ENCODE measurements at regions not wholly inside any gene's neighbourhood (a gene's known extent, or its start where the extent isn't known, plus 50 kb on each side); places are given as distances from the start of the nearest gene placed in this dataset.

- no peak overlapping the region for H3K4me3 ChIP-seq (ENCODE audit: low read length, poor library complexity, severe bottlenecking)
- H3K27me3 ChIP-seq (ENCODE audit: insufficient read depth, low read length, poor library complexity, severe bottlenecking), result no peaks in the 10 kb centered on the region
- no peak overlapping the region for H3K9ac ChIP-seq (ENCODE audit: low read depth, low read length, poor library complexity, severe bottlenecking)
- H3K4me1 ChIP-seq (ENCODE audit: insufficient read depth, low read length, poor library complexity, severe bottlenecking), result no peaks in the 10 kb centered on the region
- H3K4me2 ChIP-seq (ENCODE audit: low read depth, low read length, poor library complexity, severe bottlenecking), result no peak overlapping the region
- no peak overlapping the region for H2AFZ ChIP-seq (ENCODE audit: low read length)
- TF ChIP-seq CTCF (conservative IDR thresholded peaks at IDR 0.05; ENCODE audit: low read length) (no peak), EZH2phosphoT487 (IDR thresholded peaks at IDR 0.05; ENCODE audit: borderline replicate concordance) (no peak)
- no peaks in the 10 kb centered on the region for H3K9me3 ChIP-seq (ENCODE audit: insufficient read depth, low read depth, low read length)
- H3F3A ChIP-seq (ENCODE audit: low read depth), result no peaks in the 10 kb centered on the region
- H3K36me3 ChIP-seq (ENCODE audit: insufficient read depth, low read length), result no peaks in the 10 kb centered on the region
- H3K9me2 ChIP-seq (replicated peaks; ENCODE audit: low read depth, low read length), result no peaks in the 10 kb centered on the region
- no peaks in the 10 kb centered on the region for H4K20me1 ChIP-seq (ENCODE audit: insufficient read depth, low read length, poor library complexity, severe bottlenecking)
- H3K79me2 ChIP-seq (ENCODE audit: insufficient read depth, low read length), result no peaks in the 10 kb centered on the region
These were observed 2057.3 kb downstream of the ARAP2 start for GRCh38 chr4:34187056-34187455.

GRCh38 chr4:34191443-34191842 lies 2052.9 kb downstream of the ARAP2 start:
- H2AFZ ChIP-seq (ENCODE audit: low read length), result no peak overlapping the region
- no peak overlapping the region for H3K9ac ChIP-seq (ENCODE audit: low read depth, low read length, poor library complexity, severe bottlenecking)
- H3K4me1 ChIP-seq (ENCODE audit: insufficient read depth, low read length, poor library complexity, severe bottlenecking), result no peaks in the 10 kb centered on the region
- no peak overlapping the region for H3K4me2 ChIP-seq (ENCODE audit: low read depth, low read length, poor library complexity, severe bottlenecking)
- H3K79me2 ChIP-seq (ENCODE audit: insufficient read depth, low read length), result no peaks in the 10 kb centered on the region
- no peaks in the 10 kb centered on the region for H3K36me3 ChIP-seq (ENCODE audit: insufficient read depth, low read length)
- no peaks in the 10 kb centered on the region for H3K9me2 ChIP-seq (replicated peaks; ENCODE audit: low read depth, low read length)
- no peaks in the 10 kb centered on the region for H3K9me3 ChIP-seq (ENCODE audit: insufficient read depth, low read depth, low read length)
- TF ChIP-seq EZH2phosphoT487 (IDR thresholded peaks at IDR 0.05; ENCODE audit: borderline replicate concordance) (no peak), CTCF (conservative IDR thresholded peaks at IDR 0.05; ENCODE audit: low read length) (no peak)
- H3F3A ChIP-seq (ENCODE audit: low read depth), result no peaks in the 10 kb centered on the region
- no peaks in the 10 kb centered on the region for H4K20me1 ChIP-seq (ENCODE audit: insufficient read depth, low read length, poor library complexity, severe bottlenecking)
- no peak overlapping the region for H3K4me3 ChIP-seq (ENCODE audit: low read length, poor library complexity, severe bottlenecking)
- H3K27me3 ChIP-seq (ENCODE audit: insufficient read depth, low read length, poor library complexity, severe bottlenecking), result no peaks in the 10 kb centered on the region

GRCh38 chr4:34193451-34194154 lies 2050.7 kb downstream of the ARAP2 start:
- no peak overlapping the region for H2AFZ ChIP-seq (ENCODE audit: low read length)
- H3K4me1 ChIP-seq (ENCODE audit: insufficient read depth, low read length, poor library complexity, severe bottlenecking), result no peaks in the 10 kb centered on the region
- no peaks in the 10 kb centered on the region for H3K9me3 ChIP-seq (ENCODE audit: insufficient read depth, low read depth, low read length)
- H3K9me2 ChIP-seq (replicated peaks; ENCODE audit: low read depth, low read length), result no peaks in the 10 kb centered on the region
- H3K9ac ChIP-seq (ENCODE audit: low read depth, low read length, poor library complexity, severe bottlenecking), result no peak overlapping the region
- no peaks in the 10 kb centered on the region for H3K79me2 ChIP-seq (ENCODE audit: insufficient read depth, low read length)
- H3K36me3 ChIP-seq (ENCODE audit: insufficient read depth, low read length), result no peaks in the 10 kb centered on the region
- H3K4me3 ChIP-seq (ENCODE audit: low read length, poor library complexity, severe bottlenecking), result no peak overlapping the region
- H3K27me3 ChIP-seq (ENCODE audit: insufficient read depth, low read length, poor library complexity, severe bottlenecking), result no peaks in the 10 kb centered on the region
- H3K4me2 ChIP-seq (ENCODE audit: low read depth, low read length, poor library complexity, severe bottlenecking), result no peak overlapping the region
- TF ChIP-seq CTCF (conservative IDR thresholded peaks at IDR 0.05; ENCODE audit: low read length) (no peak), EZH2phosphoT487 (IDR thresholded peaks at IDR 0.05; ENCODE audit: borderline replicate concordance) (no peak)
- no peaks in the 10 kb centered on the region for H4K20me1 ChIP-seq (ENCODE audit: insufficient read depth, low read length, poor library complexity, severe bottlenecking)
- H3F3A ChIP-seq (ENCODE audit: low read depth), result no peaks in the 10 kb centered on the region

Measured in Loucy (cell line).